ENCODE measurements at regions not wholly inside any gene's neighbourhood (a gene's known extent, or its start where the extent isn't known, plus 50 kb on each side); places are given as distances from the start of the nearest gene placed in this dataset.
"Not testable (repeated sequence)": the region's sequence is repeated elsewhere in the genome, so short reads cannot be mapped to it uniquely, and the experiment has no call there.

DNA sequence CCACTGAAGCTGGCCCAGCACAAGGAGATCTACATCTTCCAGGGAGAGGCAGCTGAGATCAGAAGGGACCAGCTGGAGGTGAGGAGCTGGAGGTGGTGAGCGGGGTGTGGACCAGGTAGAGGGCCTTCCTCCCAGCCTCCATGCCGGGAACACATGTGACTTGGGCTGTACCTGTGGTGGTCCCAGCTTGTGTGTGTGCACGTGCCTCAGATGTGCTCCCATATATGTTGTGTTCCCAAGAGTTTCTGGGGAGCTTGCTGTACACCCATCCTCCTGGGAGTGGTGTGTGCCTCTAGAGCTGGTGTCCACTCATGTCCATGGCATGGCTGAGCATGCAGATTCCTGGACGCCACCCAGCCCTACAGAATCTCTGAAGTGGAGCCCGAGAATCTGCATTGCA lies 183.7 kb upstream of the AKAP13 start:
- H3K4me3 Mint-ChIP-seq, H3K27ac Mint-ChIP-seq: not testable (repeated sequence)

DNA sequence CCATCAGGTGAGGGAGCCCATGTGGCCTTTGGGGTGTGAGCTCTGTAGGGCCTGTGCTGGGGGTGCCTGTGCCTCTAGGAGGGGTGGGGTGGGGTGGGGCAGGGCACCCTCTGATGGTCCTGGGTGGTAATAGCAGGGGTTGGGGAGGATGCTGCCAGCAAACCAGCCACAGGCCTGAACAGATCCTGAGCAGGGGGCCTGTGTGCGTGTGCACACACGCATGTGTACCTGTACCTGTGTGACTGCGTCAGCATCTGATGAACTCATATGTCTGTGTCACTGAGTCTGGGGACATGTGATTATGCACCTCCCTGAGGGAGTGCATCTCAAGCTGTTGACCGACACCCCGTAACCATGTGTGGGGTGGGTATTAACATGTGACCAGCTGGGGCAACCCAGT lies 182.8 kb upstream of the AKAP13 start:
- H3K27ac Mint-ChIP-seq; H3K36me3 Mint-ChIP-seq; H3K4me1 Mint-ChIP-seq (ENCODE audit: unreplicated experiment); H3K27me3 Mint-ChIP-seq; H3K4me3 Mint-ChIP-seq; DNase-seq (ENCODE audit: extremely low spot score, unreplicated experiment); H3K9me3 Mint-ChIP-seq: not testable (repeated sequence)

More for the DNA sequence above, 183.7 kb upstream of the AKAP13 start:
- H3K36me3 Mint-ChIP-seq; H3K27me3 Mint-ChIP-seq; DNase-seq (ENCODE audit: extremely low spot score, unreplicated experiment); H3K4me1 Mint-ChIP-seq (ENCODE audit: unreplicated experiment); H3K9me3 Mint-ChIP-seq: not testable (repeated sequence)

DNA sequence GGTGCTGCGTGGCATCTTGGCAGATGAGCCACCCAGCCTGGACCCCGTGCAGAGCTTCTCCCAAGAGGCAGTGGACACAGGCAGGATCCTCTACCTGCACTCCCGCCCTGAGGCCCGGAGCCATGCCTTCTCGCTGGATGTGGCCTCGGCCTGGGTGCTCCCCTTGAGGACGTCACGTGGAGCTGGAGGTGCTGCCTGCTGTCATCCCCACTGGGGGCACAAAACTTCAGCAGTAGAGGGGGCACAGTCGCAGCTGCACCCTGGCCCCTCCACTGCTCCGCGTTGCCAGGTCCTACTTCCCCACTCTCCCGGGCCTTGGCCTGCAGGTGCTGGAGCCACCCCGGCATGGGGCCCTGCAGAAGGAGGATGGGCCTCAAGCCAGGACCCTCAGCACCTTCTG lies 182.0 kb upstream of the AKAP13 start:
- DNase-seq (ENCODE audit: extremely low spot score, unreplicated experiment); H3K4me1 Mint-ChIP-seq (ENCODE audit: unreplicated experiment); H3K9me3 Mint-ChIP-seq; H3K27ac Mint-ChIP-seq; H3K27me3 Mint-ChIP-seq; H3K36me3 Mint-ChIP-seq; H3K4me3 Mint-ChIP-seq: not testable (repeated sequence)

DNA sequence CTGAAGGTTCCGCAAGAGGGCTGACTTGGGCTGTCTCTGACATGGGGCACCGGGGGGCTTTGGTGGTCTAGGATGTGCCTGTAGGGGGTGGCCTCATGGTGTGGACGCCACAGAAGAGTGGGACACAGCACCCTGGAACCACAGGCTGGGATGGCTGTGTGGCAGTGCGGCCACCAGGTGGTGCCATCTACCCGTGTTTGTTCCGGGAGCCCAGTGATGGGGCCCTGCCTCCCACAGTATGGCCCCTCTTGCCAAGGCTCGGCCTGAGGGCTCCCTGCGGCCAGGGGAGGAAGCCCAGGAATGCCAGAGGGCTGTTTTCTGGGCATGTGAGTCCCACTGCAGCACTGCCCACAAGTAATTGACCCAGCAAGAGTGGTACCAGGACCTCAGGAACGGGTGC lies 180.2 kb upstream of the AKAP13 start:
- not testable (repeated sequence) for H3K9me3 Mint-ChIP-seq; H3K4me3 Mint-ChIP-seq; H3K27me3 Mint-ChIP-seq; H3K4me1 Mint-ChIP-seq (ENCODE audit: unreplicated experiment); DNase-seq (ENCODE audit: extremely low spot score, unreplicated experiment); H3K36me3 Mint-ChIP-seq; H3K27ac Mint-ChIP-seq
- TF ChIP-seq, protein P1, sequence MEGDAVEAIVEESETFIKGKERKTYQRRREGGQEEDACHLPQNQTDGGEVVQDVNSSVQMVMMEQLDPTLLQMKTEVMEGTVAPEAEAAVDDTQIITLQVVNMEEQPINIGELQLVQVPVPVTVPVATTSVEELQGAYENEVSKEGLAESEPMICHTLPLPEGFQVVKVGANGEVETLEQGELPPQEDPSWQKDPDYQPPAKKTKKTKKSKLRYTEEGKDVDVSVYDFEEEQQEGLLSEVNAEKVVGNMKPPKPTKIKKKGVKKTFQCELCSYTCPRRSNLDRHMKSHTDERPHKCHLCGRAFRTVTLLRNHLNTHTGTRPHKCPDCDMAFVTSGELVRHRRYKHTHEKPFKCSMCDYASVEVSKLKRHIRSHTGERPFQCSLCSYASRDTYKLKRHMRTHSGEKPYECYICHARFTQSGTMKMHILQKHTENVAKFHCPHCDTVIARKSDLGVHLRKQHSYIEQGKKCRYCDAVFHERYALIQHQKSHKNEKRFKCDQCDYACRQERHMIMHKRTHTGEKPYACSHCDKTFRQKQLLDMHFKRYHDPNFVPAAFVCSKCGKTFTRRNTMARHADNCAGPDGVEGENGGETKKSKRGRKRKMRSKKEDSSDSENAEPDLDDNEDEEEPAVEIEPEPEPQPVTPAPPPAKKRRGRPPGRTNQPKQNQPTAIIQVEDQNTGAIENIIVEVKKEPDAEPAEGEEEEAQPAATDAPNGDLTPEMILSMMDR (conservative IDR thresholded peaks at IDR 0.05): peak; percentile 22

DNA sequence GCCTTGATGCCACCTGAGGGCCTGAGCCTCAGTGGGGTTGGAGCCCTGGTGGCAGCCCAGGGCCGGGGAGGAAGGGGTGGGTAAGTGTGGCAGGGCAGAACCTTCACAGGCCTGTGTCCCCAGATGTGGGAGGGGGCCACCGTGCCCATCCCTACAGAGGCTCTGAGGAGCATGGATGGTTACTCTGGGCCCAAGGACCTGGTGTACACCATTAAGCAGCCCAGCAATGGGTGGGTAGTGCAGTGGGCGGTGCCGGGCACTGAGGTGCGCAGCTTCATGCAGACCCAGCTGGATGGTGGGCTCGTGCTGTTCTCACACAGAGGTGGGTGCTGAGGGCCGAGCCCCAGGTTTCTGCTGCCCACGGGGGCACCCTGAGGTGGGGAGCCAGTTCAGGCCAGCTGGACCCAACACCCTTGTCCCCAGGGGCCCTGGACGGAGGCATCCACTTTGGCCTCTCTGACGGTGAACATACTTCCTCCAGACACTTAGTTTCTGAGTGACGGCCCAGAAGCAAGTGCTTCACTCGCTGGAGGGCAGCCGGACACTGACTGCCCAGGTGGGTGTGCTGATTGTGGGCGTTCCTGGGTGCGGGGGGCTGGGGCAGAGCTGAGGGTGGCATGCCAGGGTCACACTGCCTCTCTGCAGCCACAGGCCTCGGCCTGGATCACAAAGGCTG lies 179.1 kb upstream of the AKAP13 start:
- H3K4me1 Mint-ChIP-seq (ENCODE audit: unreplicated experiment); H3K27ac Mint-ChIP-seq; H3K27me3 Mint-ChIP-seq; H3K9me3 Mint-ChIP-seq; H3K4me3 Mint-ChIP-seq; H3K36me3 Mint-ChIP-seq; DNase-seq (ENCODE audit: extremely low spot score, unreplicated experiment): not testable (repeated sequence)

DNA sequence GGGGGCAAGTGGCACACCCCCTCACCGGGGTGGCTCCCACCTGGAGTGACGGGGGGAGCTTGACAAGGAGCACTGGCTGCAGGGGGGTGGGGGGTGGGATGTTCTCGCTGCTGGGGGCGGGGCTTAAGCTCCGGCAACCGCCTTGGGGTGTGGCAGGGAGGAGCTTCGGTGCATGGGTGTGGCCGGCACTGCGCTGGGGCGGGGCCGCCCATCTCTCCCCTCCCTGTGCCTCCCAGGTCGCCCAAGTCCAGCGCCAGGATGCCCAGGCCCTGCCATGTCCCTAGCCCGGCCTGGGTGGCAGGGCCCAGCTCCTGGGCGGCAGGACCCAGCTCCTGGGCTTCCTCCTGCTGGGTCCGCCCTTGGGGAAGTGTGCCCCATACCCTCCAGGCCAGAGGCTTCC lies 175.9 kb upstream of the AKAP13 start:
- not testable (repeated sequence) for H3K4me1 Mint-ChIP-seq (ENCODE audit: unreplicated experiment); H3K27ac Mint-ChIP-seq; DNase-seq (ENCODE audit: extremely low spot score, unreplicated experiment); H3K4me3 Mint-ChIP-seq; H3K27me3 Mint-ChIP-seq; H3K9me3 Mint-ChIP-seq; H3K36me3 Mint-ChIP-seq

DNA sequence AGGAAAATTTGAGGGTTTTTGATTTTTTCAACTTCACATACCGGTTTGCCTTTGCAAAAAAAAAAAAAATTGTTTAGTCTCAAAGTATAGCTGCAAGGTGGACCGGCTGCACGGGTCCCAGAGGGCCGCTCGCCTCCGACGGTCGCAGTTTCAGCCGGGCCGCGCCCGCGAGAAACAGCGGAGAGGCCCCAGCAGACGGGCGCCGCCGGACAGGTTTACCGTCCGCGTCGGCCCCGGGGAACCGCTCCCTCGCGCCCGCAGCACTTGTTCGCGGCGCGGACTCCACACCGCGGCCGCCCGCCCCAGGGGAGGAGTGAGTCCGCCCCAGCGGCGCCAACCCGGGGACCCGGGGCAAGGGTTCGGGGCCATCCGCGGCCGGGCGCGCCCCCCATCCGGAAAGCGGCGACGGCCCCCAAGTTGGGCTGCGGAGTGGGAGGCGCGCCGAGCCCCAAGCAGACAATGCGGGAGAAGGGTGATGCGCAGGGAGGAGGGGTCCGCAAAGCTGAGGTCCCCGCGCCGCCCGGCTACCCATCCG lies 146.5 kb upstream of the AKAP13 start:
- not testable (repeated sequence) for H3K9me3 Mint-ChIP-seq; H3K27me3 Mint-ChIP-seq; H3K4me3 Mint-ChIP-seq; H3K27ac Mint-ChIP-seq; H3K4me1 Mint-ChIP-seq (ENCODE audit: unreplicated experiment); H3K36me3 Mint-ChIP-seq
- peak; percentile 58 for DNase-seq (ENCODE audit: extremely low spot score, unreplicated experiment)

DNA sequence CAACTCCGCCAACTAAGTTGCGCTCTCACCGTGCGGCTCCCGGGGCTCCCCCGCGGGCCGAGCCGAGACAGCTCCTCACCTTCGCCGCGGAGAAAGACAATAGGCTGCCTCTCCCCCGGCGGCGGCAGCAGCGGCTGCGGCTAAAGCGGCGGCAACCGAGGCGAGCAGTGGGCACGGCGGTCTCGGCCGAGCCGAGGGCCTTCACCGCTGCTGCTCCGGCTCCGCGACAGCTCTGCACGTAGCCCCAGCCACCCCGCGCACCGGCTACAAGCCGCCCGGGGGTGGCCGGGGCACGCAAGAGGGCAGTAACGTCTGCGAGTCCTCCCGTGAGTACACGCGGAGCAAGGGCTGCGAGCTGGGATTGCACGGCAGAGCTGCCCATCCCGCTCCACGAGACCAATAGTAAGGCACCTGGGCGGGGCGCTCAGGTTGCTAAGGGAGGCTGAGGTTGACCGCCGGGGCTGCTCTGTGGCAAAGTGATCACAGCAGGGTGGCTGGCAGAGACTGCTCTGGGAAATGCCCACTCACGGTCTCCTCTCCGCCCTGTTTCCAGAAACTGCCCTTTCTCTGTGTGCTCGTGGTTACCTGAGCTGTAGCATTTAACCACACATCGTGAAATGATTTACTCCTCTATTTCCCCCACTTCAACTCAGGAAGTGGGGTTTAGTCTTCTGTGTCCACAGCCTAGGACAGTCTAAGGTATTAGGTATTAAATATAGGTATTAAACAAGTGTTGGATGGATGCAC lies 145.8 kb upstream of the AKAP13 start:
- not testable (repeated sequence) for H3K36me3 Mint-ChIP-seq; H3K27ac Mint-ChIP-seq; DNase-seq (ENCODE audit: extremely low spot score, unreplicated experiment); H3K4me1 Mint-ChIP-seq (ENCODE audit: unreplicated experiment); H3K9me3 Mint-ChIP-seq; H3K27me3 Mint-ChIP-seq
- peak overlapping the region; percentile 69 for H3K4me3 Mint-ChIP-seq

DNA sequence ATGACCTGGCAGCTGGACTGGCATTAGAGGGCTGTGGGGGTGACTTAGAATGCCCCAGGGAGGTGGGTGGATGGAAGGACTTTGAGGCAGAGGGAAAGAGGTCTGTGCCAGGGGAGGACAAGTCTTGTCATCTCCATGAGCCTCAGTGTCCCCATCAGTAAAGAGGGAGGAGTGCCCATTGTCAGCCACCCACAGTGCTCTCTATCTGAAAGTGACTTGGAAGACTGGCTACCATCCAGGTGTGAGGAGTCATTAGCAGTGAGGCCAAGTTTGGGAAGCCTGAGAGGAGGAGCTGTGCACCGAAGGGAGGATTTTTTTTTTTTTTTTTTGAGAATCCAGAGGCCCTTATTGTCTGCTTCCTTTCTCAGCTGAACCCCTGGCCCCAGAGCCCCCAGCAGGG lies 136.3 kb upstream of the AKAP13 start:
- not testable (repeated sequence) for H3K27me3 Mint-ChIP-seq; H3K36me3 Mint-ChIP-seq; H3K4me1 Mint-ChIP-seq (ENCODE audit: unreplicated experiment); H3K9me3 Mint-ChIP-seq; H3K27ac Mint-ChIP-seq; DNase-seq (ENCODE audit: extremely low spot score, unreplicated experiment); H3K4me3 Mint-ChIP-seq
